HG03460 (cell line): ENCODE measurements at regions not wholly inside any gene's neighbourhood (a gene's known extent, or its start where the extent isn't known, plus 50 kb on each side); places are given as distances from the start of the nearest gene placed in this dataset.
"Not testable (repeated sequence)": the region's sequence is repeated elsewhere in the genome, so short reads cannot be mapped to it uniquely, and the experiment has no call there.

Experiments
- ATAC-seq: cut with Tn5 transposase; IDR thresholded peaks from one replicate; pipeline ENCODE4 v1.9.1; 2021; ENCODE audit not compliant: unreplicated experiment

DNA sequence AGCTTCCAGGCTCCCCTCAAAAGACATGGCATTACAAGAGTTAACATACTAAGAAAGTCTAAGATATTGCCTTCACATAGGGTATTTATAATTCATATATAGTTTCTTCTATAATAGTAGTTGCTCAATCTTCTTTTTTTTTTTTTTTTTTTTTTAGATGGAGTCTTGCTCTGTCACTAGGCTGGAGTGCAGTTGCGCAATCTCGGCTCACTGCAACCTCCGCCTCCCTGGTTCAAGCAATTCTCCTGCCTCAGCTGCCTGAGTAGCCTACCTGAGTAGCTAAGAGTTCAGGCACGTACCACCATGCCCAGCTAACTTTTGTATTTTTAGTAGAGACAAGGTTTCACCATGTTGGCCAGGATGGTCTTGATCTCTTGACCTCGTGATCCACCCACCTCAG lies 337.0 kb downstream of the FAM181B start:
- ATAC-seq, result not testable (repeated sequence)

DNA sequence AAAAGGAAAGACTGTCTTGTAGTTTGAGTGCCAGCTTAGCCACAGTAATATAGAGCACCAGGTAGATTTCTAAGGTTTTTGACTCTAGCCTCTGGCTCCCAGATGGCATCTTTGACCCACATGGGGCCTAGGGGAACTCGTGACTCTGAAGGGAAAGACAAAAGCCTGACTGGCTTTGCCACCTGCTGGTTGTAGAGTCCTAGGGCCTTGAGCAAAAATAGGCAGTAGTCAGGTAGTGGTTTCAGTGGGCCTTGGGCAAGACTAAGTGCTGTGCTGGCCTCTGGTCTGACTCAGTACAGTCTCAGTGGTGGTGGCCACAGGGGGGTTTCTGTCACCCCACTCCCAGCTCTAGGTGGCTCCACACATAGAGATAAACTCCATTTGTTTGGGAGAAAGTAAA lies 349.4 kb downstream of the FAM181B start:
- no peak for ATAC-seq

DNA sequence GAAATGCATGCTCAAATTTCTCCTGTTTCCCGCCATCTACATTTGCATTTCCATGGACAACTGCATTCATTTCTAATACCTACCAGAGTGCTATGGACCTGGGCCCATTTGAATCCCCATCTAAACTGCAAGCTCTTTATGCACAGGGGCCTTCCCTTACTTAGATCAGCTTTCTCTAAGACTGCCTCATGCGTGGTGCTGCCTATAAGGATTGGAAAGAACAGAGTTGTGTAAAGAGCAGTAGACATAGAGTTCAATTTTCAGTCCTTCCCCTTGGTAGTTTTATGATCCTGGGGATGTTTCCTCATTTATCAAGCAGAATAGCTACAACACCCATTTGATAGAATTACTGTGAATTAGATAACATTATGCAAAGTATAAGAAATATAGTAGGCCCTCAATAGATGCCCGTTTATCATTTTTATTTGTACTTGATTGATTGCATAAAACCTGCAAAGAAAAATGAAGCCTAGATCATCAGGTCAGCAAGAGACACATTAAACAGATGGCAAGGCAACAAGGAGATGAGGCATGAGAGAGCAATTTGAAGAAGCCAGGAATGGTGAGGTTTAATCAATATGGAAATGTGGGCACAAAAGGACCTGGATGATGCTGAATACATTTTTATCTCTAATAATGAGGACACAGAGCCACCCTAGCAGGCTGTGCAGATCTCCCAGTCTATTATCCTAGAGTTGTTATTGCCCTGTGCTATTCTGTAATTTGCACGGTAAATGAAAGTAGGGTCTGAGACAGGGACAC lies 359.7 kb downstream of the FAM181B start:
- ATAC-seq, result no peak

DNA sequence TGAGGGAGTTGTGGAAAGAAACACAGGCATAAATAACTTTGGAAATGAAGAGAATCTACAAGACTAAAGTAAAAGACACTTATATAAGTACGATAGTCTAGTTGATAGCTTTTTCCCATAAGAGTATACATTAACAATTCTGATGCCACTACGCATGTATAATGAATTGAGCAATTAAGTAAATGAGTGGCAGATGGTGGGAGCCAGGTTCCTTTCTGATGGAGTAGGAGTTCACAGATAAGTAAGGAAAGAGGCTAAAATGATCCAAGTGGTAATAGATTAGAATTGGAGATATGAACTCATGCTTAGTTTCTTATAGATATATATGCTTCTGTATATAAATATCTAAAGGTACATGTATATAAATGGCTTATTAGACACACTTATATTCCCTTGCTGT lies 368.3 kb downstream of the FAM181B start:
- ATAC-seq, result no peak

DNA sequence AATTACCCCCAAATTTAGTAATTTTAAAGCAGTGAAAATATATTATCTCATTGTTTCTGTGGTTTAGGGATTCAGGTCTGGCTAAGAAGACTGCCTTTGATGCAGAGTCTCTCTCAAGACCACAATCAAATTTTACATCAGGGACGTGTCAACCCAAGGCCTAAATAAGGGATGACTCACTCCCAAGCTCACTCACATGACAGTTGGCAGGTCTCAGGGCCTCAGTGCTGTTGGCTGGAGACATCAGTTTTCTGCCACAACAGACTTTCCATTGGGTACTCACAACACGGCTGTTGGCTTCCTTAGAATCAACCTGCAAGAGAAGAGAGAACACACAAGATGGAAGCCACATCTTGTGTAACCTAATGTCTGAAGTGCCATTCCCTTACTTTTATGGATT lies 377.3 kb downstream of the FAM181B start:
- ATAC-seq, result no peak

DNA sequence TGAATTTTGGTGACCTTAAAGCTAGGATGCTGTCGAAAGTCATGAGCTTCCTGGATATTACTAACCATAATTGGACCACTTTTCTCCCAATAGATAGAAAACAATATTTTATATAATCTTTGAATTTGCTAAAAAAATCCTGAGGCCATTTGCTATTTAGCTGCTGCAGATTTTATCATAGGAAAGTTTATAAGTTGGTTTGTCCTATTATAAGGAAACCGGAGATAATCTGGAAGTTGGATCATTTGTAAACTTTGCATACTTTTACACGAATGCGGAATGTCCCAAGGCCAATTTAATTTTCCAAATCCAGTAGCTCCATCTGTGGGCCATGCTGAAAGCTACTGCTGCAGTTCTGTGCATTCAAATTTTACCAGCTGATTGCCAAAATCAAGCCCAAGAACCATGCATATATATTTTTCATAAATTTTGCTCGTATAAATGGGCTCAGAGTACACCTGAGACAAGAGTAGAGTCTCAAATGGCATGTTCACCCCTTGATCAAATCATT lies 378.3 kb downstream of the FAM181B start:
- no peak for ATAC-seq

DNA sequence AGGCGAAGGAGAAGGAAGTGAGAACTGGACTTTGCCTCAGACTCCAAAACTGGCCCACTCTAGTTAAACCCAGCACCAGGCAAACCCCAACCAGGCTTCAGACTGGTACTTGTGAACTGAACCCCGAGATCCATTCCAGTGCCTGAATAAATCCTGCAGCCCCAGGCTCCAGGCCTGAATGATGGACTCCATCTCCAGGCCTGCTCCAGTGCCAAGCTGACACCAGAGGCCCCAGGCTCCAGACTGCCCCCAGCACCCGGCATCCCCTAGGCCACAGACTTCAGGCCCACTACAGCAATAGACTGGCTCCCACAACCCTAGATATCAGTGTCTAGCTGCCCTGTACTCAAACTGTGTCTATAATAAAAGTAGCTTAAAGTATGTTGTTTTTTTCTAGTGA lies 406.8 kb downstream of the FAM181B start:
- no peak for ATAC-seq

DNA sequence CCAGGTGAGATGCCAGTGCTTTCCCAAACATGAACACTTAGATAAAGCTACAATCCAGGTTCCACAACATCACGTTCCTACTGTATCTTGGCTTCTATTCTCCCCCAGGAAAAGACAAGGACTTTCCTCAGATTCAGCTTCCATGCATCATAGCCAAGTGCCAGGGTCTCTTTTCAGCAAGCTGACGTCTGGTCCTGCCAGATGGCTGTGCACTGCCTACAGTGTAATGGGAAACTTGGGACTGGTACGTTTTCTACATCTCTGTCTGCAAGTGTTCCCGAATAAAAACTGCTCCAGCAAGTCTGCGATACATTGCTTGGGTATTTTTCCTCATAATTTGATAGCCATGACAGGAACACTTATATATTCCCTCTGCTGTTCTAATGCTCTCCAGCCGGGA lies 412.5 kb downstream of the FAM181B start:
- no peak for ATAC-seq

DNA sequence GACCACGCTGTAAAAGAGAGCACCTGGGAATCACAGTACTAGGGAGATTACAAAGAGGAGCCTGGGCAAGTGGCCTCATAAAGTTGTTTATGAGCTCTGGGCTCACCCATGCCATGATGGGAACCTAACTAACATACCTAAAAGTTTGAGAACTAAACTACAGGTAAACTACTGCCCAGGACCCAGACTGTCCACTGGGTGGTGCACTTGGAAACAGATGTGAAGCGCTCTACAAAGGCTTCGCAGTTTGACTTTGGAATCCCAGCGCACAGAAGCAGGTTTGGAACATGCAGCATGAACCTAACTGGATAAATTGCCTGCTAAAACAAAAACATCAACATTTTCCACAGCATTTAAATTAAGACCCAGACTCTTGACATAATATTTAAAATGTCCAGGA lies 418.6 kb downstream of the FAM181B start:
- ATAC-seq, result no peak

DNA sequence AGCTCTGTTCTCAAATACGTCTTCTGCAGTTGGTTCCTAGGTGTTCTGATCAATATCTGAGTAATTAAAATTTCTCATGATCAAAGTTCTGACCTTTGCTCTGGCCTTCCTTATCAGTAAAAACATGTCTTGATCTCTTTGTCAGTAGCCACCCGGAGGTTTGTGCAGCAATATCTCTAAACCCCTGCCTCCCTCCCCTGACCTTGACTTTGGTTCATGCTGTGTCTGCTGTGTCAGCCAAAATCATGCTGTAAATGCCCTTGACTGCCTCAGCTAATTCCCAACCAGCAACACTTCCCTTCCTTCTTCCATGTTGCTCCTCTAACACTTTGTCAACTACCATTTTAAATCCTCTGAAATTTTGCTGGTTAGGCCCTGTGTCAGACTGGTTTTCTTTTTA lies 424.7 kb downstream of the FAM181B start:
- no peak for ATAC-seq

DNA sequence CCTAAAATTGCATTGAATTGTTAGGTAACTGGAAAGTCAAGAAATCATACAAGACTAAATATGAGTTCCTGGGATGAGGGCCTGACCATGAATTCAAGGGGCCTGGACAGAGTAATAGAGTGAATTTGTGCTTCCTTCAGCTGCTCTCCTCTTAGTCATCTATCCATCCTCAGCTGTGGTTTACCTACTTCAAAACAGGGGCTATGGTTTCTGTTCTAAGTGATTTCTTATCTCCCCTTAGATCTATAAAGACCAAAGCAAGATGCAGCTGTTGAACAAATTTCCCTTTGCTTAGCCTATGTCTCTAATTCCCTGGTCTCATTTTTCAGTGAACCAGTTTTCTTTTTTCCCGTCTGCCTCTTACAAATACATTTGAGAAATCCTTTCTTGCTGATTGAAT lies 428.5 kb downstream of the FAM181B start:
- ATAC-seq, result no peak

DNA sequence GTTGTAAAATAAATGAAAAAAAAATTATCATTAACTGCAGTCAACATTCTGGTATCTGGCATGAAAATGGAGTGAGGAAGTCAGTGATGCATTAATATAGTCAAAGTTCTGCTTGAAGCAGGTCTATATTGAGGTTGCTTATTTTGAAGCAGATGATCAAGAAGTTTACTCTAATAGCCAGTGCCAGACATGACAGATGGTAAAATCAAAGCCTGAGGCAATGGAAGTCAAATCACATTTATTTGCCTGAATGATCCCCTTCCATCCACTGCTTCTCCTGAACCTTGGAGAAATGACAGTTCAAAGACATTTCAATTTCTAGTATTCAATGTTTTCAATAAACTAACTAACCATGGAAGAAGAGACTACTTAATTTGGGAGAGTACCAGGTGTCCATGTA lies 430.0 kb downstream of the FAM181B start:
- ATAC-seq, result no peak

DNA sequence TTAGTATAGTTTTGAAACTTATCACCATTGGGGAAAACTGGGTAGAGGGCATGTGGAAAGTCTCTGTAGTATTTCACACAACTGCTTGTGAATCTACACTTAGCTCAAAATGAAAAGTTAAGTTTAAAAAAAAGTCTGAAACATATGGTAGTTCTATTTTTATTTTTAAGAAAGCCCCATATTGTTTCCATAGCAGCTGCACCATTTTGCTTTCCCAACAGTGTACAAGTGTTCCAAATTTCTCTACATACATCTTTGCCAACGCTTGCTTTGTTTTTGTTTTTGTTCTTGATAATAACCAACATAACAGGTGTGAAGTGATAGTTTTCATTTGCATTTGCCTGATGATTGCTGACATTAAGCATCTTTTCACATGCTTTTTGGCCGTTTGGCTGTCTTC lies 445.2 kb downstream of the FAM181B start:
- ATAC-seq, result no peak

DNA sequence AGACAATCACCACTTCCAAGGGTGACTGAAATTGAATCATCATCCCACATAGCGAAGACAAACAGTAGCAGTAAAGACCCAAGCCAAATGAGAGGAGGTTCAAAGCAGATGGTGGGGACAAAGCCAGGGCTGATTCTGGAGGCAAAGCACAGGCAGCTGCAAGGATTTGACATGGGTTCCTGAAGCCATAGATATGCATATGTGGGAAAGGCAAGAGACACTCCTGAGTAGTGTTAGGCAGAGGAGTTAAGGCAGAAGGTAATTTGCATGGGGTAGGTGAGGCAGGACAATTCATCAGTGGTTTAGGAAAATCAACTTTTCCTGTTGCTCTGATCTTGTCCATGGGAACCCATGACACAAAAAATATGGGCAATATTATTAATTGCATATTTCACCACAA lies 462.8 kb downstream of the FAM181B start:
- ATAC-seq, result no peak

DNA sequence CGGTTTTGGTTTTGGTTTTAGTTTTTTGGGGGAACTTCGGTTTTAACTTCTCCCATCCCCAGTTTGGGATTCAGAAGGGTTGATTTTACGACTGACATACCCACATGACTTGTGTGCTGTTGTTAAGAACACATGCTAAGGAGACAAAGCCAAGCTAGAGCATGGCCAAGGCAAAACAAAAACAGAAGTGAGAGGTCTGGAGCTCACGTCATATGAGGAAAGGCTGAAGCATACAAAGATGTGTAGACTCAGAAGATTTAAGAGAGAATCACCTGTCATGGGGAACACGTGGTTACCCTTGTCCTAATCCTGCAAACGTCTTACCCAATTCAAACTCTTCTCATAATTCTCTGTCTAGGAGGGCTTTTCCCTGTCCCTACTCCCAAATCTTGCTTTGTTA lies 465.0 kb downstream of the FAM181B start:
- no peak for ATAC-seq

DNA sequence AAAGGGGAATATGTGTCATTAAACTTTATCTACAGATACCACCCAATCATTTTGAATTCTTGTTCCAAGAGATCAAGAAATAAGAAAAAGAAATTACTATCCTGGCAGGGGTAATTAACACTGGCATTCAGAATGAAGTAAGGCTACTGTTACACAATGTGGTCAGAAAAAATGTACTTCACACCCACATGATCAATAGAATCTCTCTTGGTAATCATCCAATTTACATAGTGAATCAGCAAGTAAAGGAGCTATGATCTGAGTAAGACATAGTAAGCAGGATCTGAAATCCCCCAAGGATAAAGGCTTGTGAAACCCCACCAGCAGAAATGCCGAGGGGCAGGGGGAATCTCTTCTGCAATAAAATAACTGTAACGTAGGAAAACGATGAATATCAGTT lies 466.5 kb downstream of the FAM181B start:
- no peak for ATAC-seq

DNA sequence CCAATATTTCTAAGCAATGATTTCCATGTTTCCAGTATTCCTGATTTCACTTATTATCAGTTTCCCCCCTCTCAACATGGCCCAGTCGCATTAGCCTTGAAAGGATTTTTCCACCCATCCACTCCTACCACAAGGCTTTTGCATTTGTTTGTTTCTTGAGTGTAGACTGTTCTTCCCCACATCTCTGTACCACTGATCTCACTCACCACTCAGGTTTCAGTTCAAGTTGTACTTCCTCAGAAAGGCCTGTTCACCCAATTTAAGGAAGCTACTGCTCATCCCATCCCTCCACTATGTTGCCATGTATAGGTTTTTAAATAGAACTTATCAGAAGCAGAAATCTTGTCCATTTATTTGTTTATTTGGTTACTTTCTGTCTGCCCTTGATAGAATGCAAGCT lies 472.3 kb downstream of the FAM181B start:
- ATAC-seq, result no peak

DNA sequence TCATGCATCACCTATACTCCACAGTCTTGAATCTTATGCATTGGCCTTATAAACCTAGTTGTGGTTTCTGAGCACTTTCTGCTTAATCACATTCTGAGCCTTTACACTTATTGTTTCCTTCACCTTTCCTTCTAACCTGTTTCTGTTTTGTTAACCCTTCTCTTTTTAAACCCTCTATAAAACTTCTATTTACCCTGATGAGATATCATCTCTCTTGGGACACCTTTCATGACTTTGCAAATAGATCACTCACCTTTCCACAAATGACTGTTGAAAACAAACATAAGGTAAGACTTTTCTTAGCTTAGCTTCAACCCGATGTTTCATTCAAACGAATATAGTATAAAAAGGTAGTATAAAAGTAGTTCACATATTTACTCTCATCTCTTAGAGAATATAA lies 483.6 kb downstream of the FAM181B start:
- ATAC-seq, result no peak

DNA sequence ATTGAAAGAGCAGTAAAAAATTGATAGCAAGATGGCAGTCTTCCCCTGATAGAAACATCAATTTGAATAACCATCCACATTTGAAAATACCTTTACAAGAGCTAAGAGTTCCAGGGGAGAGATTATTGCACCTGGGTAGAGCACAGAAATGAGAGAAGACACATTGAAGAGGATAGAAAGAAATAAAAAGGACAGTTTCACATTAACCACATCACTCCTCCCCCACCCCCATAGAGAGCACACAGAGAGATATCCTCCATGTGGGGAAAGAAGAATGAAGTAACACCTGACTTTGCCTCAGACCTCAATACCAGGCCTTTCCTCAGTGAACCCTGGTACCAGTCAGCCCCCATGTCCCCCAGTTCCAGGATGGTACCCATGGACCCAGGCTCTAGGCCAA lies 486.7 kb downstream of the FAM181B start:
- no peak for ATAC-seq

DNA sequence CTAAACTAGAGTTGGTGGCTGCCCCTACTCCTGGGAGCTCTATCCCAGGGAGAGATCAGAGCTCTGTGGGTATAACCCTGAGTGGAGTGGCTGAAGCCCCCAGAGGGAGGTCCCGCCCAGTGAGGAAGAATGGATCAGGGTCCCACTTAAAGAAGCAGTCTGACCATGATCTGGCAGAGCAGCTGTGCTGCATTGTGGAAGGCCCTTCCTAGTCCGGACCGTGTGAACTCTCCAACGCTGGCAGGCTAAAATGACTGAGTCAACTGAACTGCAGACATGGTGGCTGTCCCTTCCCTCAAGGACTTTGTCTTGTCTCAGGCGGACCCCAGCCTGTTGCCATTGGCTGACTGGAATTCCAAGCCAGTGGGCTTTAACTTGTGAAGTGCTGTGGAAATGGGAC lies 494.2 kb downstream of the FAM181B start:
- no peak for ATAC-seq

DNA sequence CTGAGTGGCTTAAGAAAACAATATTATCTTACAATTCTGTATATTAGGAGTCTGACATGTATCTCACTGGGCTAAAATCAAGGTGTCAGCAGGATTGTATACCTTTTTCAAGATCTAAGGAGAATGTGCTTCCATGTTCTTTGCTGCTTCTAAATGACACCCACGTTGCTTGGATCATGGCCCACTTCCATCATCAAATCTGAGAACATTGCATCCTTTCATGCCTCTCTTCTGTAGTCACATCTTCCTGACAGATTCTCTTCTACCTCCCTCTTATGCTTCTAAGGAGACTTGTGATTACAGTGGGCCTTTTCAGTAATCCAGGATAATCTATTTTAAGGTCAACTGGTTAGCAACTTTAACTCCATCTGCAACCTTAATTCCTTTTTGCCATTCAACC lies 499.4 kb downstream of the FAM181B start:
- ATAC-seq, result no peak

DNA sequence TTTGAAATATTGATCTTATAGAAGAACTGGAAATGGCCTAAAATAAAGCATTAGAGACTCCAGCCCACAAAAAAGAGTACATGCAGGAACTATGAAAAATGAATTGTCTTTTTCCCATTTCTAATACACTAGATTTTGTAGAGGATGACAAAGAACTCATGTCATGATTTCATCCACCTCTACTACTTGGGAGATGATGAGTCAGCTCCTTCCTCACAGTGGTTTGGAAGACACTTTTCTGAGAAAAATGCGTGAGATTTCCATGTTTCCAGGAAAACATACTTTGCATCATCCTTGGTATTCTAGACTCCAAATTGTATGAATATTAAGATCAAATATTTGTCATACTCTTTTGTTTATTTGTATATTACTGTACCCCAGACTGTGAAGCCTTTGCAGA lies 500.5 kb downstream of the FAM181B start:
- ATAC-seq, result no peak

DNA sequence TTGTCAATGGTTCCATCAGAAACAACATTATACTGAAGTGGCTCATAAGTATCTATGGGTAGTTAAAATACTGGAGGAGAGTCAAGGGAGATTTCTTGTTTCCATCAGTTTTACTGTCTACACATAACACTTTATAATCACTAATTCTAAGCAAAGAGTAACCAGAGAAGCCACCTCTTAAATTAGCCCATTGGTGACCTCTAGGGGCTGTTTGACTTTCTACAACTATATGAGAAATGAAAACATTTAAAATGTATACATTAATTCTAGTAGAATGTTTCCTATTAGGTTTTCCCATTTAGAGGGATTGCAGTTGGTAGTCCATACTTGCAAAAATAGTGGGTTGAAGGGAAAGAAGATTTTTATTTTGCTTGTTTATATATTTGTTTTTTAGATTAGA lies 504.3 kb downstream of the FAM181B start:
- no peak for ATAC-seq
